AG09319 (cell line): ENCODE measurements at regions not wholly inside any gene's neighbourhood (a gene's known extent, or its start where the extent isn't known, plus 50 kb on each side); places are given as distances from the start of the nearest gene placed in this dataset.

ENCODE experiments used
- DNase-seq: peaks from one replicate; pipeline ENCODE4 v3.0.0-alpha.2; 2010; ENCODE audit warnings: low read depth; ENCODE audit errors: extremely low read depth
- TF ChIP-seq, protein P1 (sequence below): IDR thresholded peaks from 2 replicates; pipeline ENCODE4 v1.5.1; 2011; ENCODE audit warnings: low read depth, mild to moderate bottlenecking, inconsistent platforms, low read length, moderate library complexity

DNA sequence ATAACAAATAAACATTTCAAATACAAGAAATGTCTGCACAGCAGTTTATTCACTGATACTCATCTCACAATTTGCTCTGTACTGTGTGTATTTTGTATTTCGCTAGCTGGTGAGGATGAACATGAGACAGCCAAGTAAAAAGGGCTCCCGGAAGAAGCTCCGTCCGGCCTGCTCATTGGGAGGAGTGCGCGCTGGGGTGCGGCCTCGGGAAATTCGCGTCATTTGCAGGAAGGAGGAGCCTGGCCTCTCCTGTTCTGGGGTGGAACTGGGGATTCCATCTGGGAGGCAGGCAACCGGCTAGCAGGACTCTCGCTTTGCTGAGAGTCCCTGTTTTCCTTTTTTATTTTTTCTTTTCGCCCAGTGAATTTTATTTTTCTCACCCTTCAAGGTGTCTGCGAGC is 368.4 kb upstream of the TMEM132C start:
- no peak for DNase-seq
- TF ChIP-seq, protein P1, sequence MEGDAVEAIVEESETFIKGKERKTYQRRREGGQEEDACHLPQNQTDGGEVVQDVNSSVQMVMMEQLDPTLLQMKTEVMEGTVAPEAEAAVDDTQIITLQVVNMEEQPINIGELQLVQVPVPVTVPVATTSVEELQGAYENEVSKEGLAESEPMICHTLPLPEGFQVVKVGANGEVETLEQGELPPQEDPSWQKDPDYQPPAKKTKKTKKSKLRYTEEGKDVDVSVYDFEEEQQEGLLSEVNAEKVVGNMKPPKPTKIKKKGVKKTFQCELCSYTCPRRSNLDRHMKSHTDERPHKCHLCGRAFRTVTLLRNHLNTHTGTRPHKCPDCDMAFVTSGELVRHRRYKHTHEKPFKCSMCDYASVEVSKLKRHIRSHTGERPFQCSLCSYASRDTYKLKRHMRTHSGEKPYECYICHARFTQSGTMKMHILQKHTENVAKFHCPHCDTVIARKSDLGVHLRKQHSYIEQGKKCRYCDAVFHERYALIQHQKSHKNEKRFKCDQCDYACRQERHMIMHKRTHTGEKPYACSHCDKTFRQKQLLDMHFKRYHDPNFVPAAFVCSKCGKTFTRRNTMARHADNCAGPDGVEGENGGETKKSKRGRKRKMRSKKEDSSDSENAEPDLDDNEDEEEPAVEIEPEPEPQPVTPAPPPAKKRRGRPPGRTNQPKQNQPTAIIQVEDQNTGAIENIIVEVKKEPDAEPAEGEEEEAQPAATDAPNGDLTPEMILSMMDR = no peak

DNA sequence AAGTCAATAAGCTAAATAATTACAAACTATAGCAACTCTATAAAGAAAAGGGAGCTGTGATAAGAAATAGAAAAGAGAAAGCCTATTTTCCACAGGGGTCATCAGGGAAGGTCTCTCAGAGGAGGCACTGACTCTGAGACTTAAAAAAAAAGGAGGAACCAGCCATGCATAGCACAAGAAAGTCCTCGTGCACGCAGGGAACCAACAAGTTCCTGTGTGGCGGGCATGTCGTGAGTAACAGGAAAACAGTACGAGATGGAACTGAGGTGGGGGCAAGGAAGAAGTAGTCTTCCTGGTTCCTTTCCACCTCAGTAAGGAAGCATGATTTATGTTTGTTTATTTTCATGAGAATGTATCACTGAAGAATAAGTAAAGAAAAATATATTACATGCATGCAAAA is 367.0 kb upstream of the TMEM132C start:
- TF ChIP-seq, protein P1 = no peak
- no peak for DNase-seq

DNA sequence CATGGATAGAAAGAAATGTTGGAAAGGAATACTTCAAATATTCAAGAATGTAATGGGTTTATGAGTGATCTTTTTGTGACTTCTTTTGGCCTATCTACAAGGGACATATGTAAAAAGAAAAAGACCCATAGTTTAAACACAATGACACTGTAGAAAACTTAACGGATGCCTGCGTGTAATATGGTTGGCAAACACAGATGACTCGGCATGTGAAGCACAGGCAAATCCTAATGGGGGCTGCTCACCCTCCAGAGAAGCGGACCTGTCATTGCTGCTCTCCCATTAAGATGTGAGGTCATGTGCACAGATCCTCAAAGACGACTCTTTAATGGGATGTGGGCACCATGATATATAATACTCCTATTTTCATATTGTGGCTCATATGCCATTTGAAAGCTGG is 366.6 kb upstream of the TMEM132C start:
- DNase-seq = no peak
- TF ChIP-seq, protein P1 = no peak

DNA sequence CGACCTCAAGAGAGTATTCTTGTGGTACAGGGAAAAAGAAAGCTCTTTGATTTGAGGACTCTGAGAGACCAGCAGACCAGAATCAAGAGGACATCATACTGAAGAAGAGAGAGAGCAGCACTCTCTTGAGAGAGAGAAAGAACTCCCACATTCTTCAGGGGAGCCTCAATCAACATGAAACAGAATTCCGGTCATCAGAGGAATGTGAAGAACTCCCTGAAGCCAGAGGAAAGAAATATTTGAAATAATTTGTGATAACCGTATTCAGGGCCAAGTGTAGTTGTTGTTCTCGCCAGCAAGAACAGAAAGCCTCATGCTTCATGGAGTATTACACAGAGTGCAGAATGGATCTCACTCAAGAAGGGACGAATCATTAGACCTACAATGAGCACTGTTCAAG is 363.8 kb upstream of the TMEM132C start:
- no peak for DNase-seq
- TF ChIP-seq, protein P1 = no peak

DNA sequence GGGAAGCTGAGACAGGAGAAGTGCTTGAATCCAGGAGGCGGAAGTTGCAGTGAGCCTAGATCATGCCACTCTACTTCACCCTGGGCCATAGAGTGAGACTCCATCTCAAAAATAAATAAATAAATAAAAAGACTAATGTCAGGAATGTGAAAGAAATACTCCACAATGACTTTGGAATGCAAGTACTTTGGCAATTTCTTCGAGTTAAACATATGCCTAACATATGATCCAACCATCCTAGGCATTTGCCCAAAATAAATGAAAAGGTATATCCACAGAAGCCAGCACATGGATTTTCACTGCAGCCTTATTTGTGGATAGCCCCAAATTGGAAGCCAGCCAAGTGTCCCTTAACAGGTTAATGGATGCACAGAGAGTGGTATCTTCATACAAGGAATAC is 357.9 kb upstream of the TMEM132C start:
- DNase-seq = no peak
- TF ChIP-seq, protein P1 = no peak

DNA sequence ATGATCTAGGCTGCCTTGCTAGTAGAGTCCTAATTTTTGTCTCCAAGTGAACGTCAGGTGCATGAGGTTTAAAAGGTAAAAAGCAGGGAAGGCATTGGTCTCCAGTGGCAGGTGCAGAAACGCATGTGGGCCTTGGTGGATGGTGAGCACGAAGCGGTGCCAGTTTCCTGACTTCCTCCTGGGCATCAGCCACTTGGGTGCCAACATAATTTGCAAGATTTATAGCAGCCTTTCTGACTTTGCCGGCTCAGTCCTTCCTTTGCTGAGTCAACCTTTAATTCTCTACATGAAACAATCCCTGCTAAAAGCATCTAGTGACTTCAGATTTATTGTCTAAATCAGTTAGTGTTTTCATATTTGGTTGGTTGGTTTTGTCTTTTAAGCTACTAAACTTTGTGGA is 355.7 kb upstream of the TMEM132C start:
- no peak for DNase-seq
- TF ChIP-seq, protein P1 = no peak

DNA sequence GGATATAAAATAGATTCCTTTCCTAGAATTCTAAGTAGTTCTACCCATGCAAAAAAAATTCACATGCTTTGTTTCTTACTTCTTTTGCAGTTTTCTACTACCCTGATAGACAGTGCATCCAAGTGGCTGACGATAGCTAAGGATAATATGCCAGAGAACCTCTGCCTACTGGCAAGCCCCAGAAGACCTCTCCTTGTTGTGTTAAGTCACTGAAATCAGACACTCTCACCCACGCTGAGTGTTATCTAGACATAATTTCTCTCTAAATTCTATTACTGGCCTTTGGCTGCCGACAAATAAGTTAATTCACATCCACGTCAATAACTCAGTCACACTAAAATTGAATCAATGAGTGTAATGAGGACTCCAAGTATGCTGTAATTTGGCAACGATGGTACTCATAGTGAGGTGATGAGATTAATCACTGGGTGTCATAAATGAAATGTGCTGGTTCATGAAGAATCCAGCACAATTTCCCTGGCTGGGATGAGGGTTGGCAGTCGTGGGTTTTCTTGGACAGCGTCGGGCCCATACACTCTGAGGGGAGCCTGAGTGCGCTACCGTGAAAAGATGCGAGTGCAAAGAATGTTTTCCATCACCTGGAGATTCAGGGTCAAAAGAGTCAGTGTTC is 354.8 kb upstream of the TMEM132C start:
- TF ChIP-seq, protein P1 = no peak

More for the DNA sequence above, 354.8 kb upstream of the TMEM132C start:
- DNase-seq = no peak
